Psoas muscle (tissue), 7 donors: ENCODE measurements at regions not wholly inside any gene's neighbourhood (a gene's known extent, or its start where the extent isn't known, plus 50 kb on each side); places are given as distances from the start of the nearest gene placed in this dataset.

ENCODE experiments used
- ATAC-seq, 4 donors: fragments of 200-7000 bp; cut with Tn5 transposase; one replicate each; pipeline ENCODE4 v1.9.1; 2020; ENCODE audit warnings: moderate library complexity in 3 of 4, mild to moderate bottlenecking in 2 of 4
- DNase-seq, 2 donors: peaks; one replicate each; pipeline ENCODE4 v3.0.0-alpha.2; 2020
- H3K27ac ChIP-seq: fragments of 200-600 bp; one replicate; pipeline ENCODE4 v1.8.0; 2022
- H3K27me3 ChIP-seq, 3 donors: fragments of 200-600 bp in 1 of 3; one replicate each; pipeline versions ENCODE4 v1.6.1 to v1.8.0; 2013 to 2022; ENCODE audit warnings: low read length in 2 of 3, mild to moderate bottlenecking in 2 of 3, moderate library complexity in 1 of 3; ENCODE audit not compliant: insufficient read depth in 3 of 3
- H3K36me3 ChIP-seq, 2 donors: fragments of 200-600 bp in 1 of 2; one replicate each; pipeline versions ENCODE4 v1.6.1 to v1.8.0; 2013 to 2022; ENCODE audit warnings: low read depth in 1 of 2, mild to moderate bottlenecking in 1 of 2, moderate library complexity in 1 of 2; ENCODE audit not compliant: insufficient read depth in 1 of 2
- H3K4me1 ChIP-seq: fragments of 200-600 bp; one replicate; pipeline ENCODE4 v1.8.0; 2022
- H3K4me3 ChIP-seq: fragments of 200-600 bp; one replicate; pipeline ENCODE4 v1.8.0; 2022; ENCODE audit warnings: mild to moderate bottlenecking
- H3K9me3 ChIP-seq: fragments of 200-600 bp; one replicate; pipeline ENCODE4 v1.8.0; 2022
- WGBS, 3 donors: extraction: QIAGEN DNeasy Blood & Tissue Kit; methylation state at CpG; one replicate each; pipeline versions ENCODE4 v1.1.6 to v1.1.7; 2013; 5-methylcytosine and 5-hydroxymethylcytosine counted together
- intact Hi-C, 2 donors: fragments of 100-400 bp; cut with DNase I; formaldehyde crosslinking; loops; one replicate each; pipeline versions ENCODE4 v1.11.0 to v1.14.2; 2022
- TF ChIP-seq, protein P1 (sequence below): fragments of 200-600 bp; IDR thresholded peaks from one replicate; pipeline ENCODE4 v1.8.0; 2022; ENCODE audit warnings: antibody characterized with exemption
- donor health status: healthy with polysubstance abuse.
- donor health status: DM: no; HTN: no; CAD: no; lungs with moderate emphysema.
- donor health status: Bipolar disorder and iron deficiency.
- donor health status: healthy.
- donor health status: DM: yes; HTN: yes; CAD: no.
- donor health status: DM: no; HTN: no; CAD: no.
- donor health status: DM: yes; HTN: yes; CAD: no.

DNA sequence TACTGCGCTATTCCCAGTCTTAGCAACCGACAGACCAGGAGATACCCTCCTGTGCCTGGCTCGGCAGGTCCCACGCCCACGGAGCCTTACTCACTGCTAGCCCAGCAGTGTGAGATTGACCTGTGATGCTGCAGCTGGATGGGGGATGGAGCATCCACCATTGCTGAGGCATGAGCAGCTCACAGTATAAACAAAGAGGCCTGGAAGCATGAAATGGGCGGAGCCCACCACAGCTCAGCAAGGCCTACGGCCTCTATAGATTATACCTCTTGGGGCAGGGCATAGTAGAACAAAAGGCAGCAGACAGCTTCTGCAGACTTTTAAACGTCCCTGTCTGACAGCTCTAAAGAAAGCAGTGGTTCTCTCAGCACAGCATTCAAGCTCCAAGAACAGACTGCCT is 160.3 kb downstream of the ANXA2 start:
- WGBS, 3 donors, result 63 to 68% (median 64%) methylated on average over 8 of the region's 8 CpGs
- Histone ChIP-seq H3K36me3 (no peaks in the 10 kb centered on the region), H3K4me3 (no peak overlapping the region), H3K27me3 (no peaks in the 10 kb centered on the region), H3K9me3 (no peaks in the 10 kb centered on the region), H3K4me1 (no peaks in the 10 kb centered on the region), H3K27ac (no peak overlapping the region)
- ATAC-seq (no peak), DNase-seq (no peak)
- intact Hi-C loops, result no loop called here
- TF ChIP-seq, protein P1, sequence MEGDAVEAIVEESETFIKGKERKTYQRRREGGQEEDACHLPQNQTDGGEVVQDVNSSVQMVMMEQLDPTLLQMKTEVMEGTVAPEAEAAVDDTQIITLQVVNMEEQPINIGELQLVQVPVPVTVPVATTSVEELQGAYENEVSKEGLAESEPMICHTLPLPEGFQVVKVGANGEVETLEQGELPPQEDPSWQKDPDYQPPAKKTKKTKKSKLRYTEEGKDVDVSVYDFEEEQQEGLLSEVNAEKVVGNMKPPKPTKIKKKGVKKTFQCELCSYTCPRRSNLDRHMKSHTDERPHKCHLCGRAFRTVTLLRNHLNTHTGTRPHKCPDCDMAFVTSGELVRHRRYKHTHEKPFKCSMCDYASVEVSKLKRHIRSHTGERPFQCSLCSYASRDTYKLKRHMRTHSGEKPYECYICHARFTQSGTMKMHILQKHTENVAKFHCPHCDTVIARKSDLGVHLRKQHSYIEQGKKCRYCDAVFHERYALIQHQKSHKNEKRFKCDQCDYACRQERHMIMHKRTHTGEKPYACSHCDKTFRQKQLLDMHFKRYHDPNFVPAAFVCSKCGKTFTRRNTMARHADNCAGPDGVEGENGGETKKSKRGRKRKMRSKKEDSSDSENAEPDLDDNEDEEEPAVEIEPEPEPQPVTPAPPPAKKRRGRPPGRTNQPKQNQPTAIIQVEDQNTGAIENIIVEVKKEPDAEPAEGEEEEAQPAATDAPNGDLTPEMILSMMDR, result no peak

DNA sequence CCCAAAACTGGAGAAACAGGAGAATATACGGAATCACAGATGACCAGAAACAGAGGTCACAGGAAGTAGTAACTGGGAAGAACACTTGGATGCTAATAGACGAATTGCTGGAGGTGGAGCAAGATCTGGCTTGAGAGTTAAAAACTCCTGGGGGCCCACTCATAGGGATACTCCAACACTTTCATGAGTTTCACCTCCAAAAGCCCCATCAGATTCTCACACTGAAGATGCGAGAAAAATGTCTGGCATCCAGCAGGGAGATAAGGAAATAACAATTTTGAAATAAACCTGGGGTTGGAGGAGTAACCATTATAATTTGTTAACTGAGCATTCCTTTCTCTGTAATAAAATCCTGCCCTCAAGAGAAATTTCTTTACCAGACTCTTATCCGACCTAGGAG is 154.0 kb downstream of the ANXA2 start:
- no peak overlapping the region for H3K4me3 ChIP-seq
- TF ChIP-seq, protein P1, result no peak
- WGBS, 3 donors, result 53 to 59% (median 54%) methylated on average over 4 of the region's 4 CpGs
- no peaks in the 10 kb centered on the region for H3K4me1 ChIP-seq
- no peaks in the 10 kb centered on the region for H3K36me3 ChIP-seq
- no peak overlapping the region for H3K27ac ChIP-seq
- no peak for DNase-seq
- ATAC-seq, result no peak
- no peaks in the 10 kb centered on the region for H3K27me3 ChIP-seq
- intact Hi-C loops, result loop anchor here in 1 of 2 donors (2.0 kb wide), 1 partner anchor 49 kb away; no protein-coding TSS in a partner anchor
- no peaks in the 10 kb centered on the region for H3K9me3 ChIP-seq

DNA sequence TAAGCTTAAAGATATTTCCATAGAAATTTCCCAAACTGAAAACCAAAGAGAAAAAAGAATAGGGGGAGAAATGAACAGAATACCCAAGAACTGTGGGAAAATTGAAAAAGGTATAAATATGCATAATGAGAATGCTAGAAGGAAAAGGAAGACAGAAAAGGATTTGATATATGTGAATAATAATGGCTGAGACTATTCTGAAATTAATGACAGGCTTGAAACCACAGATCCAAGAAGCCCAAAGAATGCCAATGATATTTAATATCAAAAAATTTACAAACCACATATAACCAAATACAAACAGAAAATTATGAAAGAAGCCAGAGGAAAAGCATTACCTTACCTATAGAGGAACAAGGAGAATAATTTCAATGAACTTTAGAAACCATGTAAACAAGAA is 153.0 kb downstream of the ANXA2 start:
- Histone ChIP-seq H3K36me3 (no peaks in the 10 kb centered on the region), H3K27ac (no peak overlapping the region), H3K9me3 (no peaks in the 10 kb centered on the region), H3K4me3 (no peak overlapping the region), H3K4me1 (no peaks in the 10 kb centered on the region), H3K27me3 (no peaks in the 10 kb centered on the region)
- no peak for DNase-seq
- intact Hi-C loops, result loop anchor here in 1 of 2 donors (2.0 kb wide), 1 partner anchor 50 kb away; no protein-coding TSS in a partner anchor
- TF ChIP-seq, protein P1, result no peak
- ATAC-seq, result no peak

DNA sequence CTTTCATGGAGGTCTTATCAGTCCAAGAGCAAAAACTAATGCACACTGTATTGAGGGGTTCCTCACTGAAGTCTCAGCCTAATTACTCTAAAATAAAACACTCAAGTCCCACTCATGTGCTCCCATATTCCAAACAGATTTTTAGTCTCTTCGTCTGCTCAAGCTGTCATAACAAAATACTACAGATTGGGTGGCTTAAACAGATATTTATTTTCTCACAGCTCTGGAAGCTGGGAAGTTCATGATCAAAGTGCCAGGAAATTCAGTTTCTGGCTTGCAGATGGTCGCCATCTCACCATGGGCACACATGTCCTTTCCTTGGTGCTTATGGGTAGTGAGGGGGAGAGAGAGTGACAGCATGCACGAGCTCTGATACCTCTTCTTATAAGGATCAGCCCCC is 147.5 kb downstream of the ANXA2 start:
- no peaks in the 10 kb centered on the region for H3K27me3 ChIP-seq
- no peaks in the 10 kb centered on the region for H3K36me3 ChIP-seq
- H3K27ac ChIP-seq, result no peak overlapping the region
- intact Hi-C loops, result no loop called here
- H3K4me1 ChIP-seq, result no peaks in the 10 kb centered on the region
- TF ChIP-seq, protein P1, result no peak
- no peak for DNase-seq
- ATAC-seq, result no peak
- WGBS, 3 donors, result 59 to 75% (median 67%) methylated on average over 3 of the region's 3 CpGs
- H3K9me3 ChIP-seq, result no peaks in the 10 kb centered on the region
- H3K4me3 ChIP-seq, result no peak overlapping the region

DNA sequence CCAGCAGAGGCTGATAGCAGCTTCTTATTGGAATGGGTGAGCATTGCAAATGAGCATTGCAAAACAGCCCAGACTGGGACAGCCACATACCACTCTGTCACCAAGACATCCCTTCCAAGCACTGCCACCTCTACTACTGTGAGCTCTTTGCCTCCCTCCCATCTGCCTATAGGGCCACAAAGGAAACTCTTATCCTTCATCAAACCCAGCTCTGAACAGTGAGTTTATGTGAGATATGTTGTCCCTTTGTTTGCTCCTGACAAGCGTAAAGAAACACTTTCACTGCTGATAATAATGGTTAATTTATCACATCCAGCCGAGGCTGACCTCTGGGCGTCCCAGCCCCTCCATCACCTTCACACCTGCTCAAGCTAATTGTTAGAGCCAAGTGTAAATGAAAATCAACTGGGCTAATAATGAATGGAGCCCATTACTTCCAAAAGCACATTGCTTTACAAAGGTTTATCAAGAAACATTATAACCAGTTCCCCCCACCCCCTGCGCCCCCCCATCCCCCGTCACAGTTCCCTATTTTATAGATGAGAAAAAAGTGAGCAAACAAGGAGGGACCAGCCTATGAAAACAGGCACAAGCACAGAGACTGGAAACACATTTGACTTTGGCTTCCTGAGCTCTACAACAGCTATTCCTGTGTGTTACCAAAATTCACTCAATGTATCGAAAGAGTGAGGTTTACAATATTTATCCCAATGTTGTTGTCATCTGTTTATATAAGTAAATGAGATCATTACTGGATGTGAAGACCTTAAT is 146.3 kb downstream of the ANXA2 start:
- ATAC-seq (no peak), DNase-seq (no peak)
- Histone ChIP-seq H3K36me3 (no peaks in the 10 kb centered on the region), H3K4me3 (no peak overlapping the region), H3K4me1 (no peaks in the 10 kb centered on the region), H3K27ac (no peak overlapping the region), H3K9me3 (no peaks in the 10 kb centered on the region), H3K27me3 (no peaks in the 10 kb centered on the region)
- intact Hi-C loops, result no loop called here
- TF ChIP-seq, protein P1, result no peak
- WGBS, 3 donors, result 45 to 47% (median 47%) methylated on average over 6 of the region's 6 CpGs
